NCI-H187 (cell line): ENCODE measurements at regions not wholly inside any gene's neighbourhood (a gene's known extent, or its start where the extent isn't known, plus 50 kb on each side); places are given as distances from the start of the nearest gene placed in this dataset.
"Not testable (repeated sequence)": the region's sequence is repeated elsewhere in the genome, so short reads cannot be mapped to it uniquely, and the experiment has no call there.

Experiments used
- DNase-seq, 2 experiments: peaks; one replicate each; lab custom pipeline; 2025; lab: John Stamatoyannopoulos, UW

- DNase-seq = no peak
Observed at GRCh38 chr2:59790186-59791003, 763.1 kb downstream of the BCL11A start.

GRCh38 chr2:59789523-59789922, 763.9 kb downstream of the BCL11A start:
- DNase-seq = no peak

DNA sequence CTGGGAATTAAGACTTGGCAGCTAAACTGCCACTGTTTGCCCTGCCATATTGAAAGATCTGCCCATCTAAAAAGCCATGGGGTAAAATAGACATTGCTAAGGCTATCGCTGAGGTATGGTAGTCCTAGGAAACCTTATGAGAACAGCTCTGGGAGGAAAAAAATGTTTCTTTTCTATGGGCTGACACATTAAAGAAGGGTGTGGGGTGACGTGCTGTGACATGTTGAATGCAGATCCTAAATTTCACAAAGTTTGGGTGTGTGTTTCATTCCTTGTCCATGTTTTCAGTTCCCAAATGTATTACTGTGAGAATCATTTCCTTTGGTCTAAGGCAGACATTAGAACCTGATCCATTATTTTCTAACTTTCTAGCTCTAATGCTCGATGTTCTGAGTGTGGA, 766.4 kb downstream of the BCL11A start:
- DNase-seq = no peak

GRCh38 chr2:59786684-59787083, 766.8 kb downstream of the BCL11A start:
- no peak for DNase-seq

DNA sequence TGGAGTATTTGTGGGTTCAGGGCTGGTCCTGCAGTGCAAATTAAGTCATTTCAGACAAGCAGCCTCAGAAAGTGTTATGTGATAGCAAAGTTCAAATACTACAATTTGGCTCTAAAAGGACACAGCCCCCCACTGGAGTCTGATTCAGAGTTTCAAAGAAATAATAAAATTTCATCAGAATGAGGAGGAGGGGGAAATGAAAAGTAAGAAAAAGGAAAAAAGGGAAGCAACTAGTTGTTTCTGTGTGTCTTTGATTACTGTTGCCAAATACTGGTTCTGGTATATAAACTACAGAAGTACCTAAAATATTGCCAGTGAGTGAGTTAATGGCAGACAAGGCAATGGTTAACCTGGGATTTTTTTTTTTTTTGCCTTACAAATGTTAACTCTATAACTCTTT, 773.9 kb downstream of the BCL11A start:
- DNase-seq = no peak

GRCh38 chr2:59777120-59777519, 776.3 kb downstream of the BCL11A start:
- no peak for DNase-seq

- DNase-seq = no peak
Observed at GRCh38 chr2:59776726-59777008, 776.8 kb downstream of the BCL11A start.

- no peak for DNase-seq
Observed at GRCh38 chr2:59774821-59775433, 778.5 kb downstream of the BCL11A start.

- no peak for DNase-seq
Observed at GRCh38 chr2:59770651-59771050, 782.8 kb downstream of the BCL11A start.

- DNase-seq = no peak
Observed at GRCh38 chr2:59761966-59762365, 791.5 kb downstream of the BCL11A start.

DNA sequence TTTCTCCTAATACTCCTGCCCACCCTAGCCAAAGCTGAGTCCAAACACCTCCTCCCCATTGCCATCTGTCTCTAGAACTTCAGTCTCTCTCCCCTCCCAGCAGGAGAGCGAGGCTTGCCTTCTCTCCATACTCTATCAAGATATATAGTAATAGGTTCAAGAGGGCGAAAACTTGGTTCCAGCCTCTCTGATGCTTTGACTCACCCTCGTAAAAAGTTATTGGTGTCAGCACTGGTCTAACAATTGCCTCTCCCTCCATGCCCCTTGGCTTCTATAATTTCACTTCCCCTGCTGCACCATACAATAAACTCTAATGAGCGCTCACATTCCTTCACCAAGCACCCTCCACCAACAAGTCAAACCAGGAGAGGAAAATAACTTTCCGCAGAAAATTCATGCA, 797.3 kb downstream of the BCL11A start:
- no peak for DNase-seq

- DNase-seq = no peak
Observed at GRCh38 chr2:59754011-59754735, 799.3 kb downstream of the BCL11A start.

DNA sequence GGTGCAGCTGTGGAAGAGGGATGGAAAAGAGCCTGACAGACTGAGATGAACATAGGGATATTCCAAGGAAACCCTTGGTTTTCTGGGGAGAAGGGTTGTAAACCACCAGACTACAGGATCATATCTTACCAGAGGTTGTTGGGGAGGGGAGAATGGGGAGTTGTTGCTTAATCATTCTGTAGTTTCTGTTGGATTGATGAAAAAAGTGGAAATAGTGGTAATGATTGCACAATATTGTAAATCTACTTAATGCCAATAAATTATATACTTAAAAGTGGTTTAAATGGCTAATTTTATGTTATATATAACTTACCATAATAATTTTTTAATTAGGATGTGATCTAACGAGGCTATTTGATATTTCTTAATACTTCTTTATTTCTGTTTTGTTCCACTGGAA, 800.9 kb downstream of the BCL11A start:
- DNase-seq = no peak

- DNase-seq = no peak
Observed at GRCh38 chr2:59752071-59752470, 801.4 kb downstream of the BCL11A start.

GRCh38 chr2:59751214-59751613, 802.2 kb downstream of the BCL11A start:
- DNase-seq = not testable (repeated sequence)

DNA sequence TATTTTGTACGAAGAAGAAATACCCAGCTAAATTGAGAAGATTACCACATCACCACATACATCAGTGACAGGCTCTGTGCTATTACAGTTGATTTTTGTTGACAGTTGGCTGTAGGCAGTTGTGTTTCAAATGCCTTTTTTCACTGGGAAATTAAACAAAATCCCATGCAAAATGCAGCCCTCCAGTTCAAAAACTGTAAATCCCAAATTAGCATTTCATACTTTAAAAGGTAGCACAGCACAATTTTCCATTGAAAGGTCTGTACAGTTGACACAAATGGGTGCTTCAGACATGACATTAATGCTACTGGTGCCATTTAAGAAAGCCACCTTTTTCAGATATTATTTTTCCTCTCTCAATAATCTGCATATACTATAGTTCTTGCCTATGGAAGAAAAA, 807.2 kb downstream of the BCL11A start:
- DNase-seq = no peak

DNA sequence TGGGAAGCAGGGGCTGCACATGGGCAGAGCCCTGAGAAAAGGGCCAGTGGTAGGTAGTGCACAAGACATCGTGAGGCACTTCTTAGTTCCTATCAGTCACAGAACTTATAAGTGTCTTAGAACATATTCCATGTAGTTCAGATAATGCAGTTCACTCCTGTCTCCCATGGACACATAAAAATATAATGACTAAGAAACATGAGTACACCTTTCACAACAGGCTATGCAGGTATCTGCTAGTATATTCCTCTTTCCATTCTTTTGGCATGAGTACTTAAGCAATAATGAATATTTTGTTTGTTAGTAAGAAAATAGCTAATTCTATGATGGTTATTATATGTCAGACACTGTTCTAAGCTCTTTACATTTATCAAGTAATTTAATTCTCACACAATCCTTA, 808.4 kb downstream of the BCL11A start:
- no peak for DNase-seq

GRCh38 chr2:59744436-59744835, 809.0 kb downstream of the BCL11A start:
- no peak for DNase-seq

DNA sequence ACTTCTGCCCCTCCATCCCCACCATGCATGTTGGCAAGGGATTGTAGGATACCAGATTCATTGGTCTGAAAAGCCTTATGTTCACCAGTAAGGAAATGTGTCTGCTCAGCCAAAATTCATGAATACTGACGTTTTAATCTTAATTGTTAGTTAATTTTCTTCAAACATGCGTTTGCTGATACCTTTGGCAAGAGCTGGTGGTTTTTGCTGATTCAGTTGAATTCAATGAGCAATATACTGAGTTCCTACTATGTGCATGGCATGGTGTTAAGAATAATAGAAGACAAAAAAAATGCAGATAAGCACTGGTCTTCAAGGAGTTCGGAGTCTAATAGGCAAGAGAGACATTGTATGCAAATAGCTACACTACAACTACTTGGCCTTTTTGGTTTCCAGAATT, 811.6 kb downstream of the BCL11A start:
- DNase-seq = no peak

DNA sequence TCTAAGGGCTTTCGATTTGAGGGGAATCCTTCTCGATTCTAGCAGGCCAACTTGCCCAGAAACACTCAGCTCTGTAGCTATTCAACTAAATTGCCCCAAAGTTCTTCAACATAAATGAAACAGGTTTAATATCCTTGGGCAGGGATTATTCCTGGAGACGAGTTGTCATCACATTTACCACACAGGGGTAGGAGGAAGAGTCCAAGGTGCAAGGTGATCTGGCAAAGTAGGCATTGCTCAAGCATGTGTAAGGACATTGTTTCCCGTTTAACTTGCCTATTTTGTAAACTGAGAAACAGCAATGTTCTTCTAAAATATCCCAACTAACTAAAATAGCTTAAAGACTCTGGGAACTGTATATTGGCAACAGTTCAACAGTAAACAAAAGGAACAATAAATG, 814.3 kb downstream of the BCL11A start:
- DNase-seq = no peak

DNA sequence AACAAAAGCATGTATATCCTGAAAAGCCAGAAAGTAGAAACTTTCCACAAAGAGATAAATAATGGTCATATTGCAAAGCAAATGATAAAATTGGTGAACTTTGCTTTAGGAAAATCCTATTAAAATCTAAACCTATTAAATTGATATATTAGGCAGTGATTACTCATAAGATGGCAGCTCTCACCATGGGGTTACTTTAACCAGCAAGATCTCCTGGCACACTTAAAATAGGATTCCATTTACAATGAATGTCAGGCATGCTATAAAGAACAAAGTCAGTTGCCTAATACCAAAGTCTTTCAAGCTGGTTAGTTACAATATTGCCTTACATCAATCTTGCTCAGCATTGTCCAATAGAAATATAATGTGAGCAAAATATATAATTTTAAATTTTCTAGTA, 816.2 kb downstream of the BCL11A start:
- DNase-seq = no peak

DNA sequence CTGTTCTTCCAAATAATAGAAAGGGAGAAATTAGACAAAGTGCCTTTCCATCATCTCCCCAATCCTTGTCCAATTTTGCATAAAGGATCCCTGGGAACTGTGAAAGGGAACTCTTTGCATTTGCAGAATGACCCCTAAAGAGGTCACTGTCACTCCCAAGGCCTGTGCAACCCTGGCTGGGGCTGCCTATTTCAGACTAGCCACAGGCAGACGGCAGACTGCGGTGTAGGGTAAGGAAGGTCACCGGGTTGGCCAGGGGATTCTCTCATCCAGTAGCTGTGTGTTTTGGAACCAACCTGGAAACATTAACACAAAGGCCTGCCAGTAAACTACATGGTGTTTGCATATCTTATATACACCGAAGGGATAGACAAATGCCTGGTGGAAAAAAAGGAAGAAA, 818.7 kb downstream of the BCL11A start:
- DNase-seq = peak in 1 of 2 experiments; percentile 86

DNA sequence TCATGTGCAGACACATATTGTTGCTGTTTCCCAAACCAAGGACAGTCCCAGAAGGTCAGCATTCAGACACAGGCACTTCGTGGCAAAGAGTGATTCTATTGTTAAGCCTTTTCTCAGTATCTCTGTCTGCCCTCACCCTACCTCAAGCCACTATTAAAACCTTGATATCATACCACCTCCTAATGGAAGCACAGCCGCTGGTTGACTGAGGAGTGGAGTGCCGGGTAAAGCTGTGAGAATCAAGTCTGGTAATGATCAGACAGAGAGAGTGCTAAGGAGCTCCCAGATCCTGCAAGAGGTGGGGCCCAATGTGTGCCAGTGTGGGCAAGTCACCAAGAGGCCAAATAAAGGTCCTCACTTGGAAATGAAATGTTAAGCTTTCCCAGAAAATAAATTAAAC, 819.5 kb downstream of the BCL11A start:
- no peak for DNase-seq
